ENCODE measurements at regions not wholly inside any gene's neighbourhood (a gene's known extent, or its start where the extent isn't known, plus 50 kb on each side); places are given as distances from the start of the nearest gene placed in this dataset.

- no peak overlapping the region for H2BK12ac ChIP-seq (ENCODE audit: insufficient read length, low read depth, low read length)
- no peak for DNase-seq
- H3K27me3 ChIP-seq (ENCODE audit: insufficient read depth, low read length) = peaks cover 3% of the 10 kb centered on the region; the same call in 1 of the 2 replicates
- no peak overlapping the region for H3K4me3 Mint-ChIP-seq
- no peak overlapping the region for H3K14ac ChIP-seq (ENCODE audit: insufficient read depth, low read length)
- H3K9me3 Mint-ChIP-seq = peaks cover 0 to 3% of the 10 kb centered on the region in 2 experiments; a peak in 2 of 5 replicates
- H4K91ac ChIP-seq (ENCODE audit: insufficient read length, low read depth, low read length) = no peak overlapping the region
- no peaks in the 10 kb centered on the region for H3K23me2 ChIP-seq (ENCODE audit: insufficient read length, low read depth, low read length, poor library complexity, severe bottlenecking)
- H3K27ac ChIP-seq (ENCODE audit: insufficient read length, low read depth, low read length) = no peak overlapping the region
- no peak overlapping the region for H4K5ac ChIP-seq (ENCODE audit: insufficient read length, low read depth, low read length)
- no peak overlapping the region for H2BK120ac ChIP-seq (ENCODE audit: low read depth, low read length, poor library complexity, severe bottlenecking)
- H3K56ac ChIP-seq (ENCODE audit: insufficient read length, low read depth, low read length) = no peak overlapping the region
- no peak overlapping the region for H4K8ac ChIP-seq (replicated peaks; ENCODE audit: insufficient read length, low read depth, low read length)
- H3K9ac ChIP-seq (ENCODE audit: extremely low read depth, insufficient read length, low read length) = no peak overlapping the region
- no peak overlapping the region for H2AFZ ChIP-seq (ENCODE audit: low read length)
- H3K9me3 ChIP-seq (ENCODE audit: control insufficient read depth, low read depth, low read length) = no peaks in the 10 kb centered on the region
- H3K27me3 Mint-ChIP-seq (ENCODE audit: low read depth) = peaks cover 2% of the 10 kb centered on the region
- H3K79me1 ChIP-seq (ENCODE audit: insufficient read depth, low read depth, low read length, poor library complexity, severe bottlenecking) = no peaks in the 10 kb centered on the region
- no peak overlapping the region for H2BK15ac ChIP-seq (ENCODE audit: low read depth, low read length)
- no peak overlapping the region for H2BK20ac ChIP-seq (ENCODE audit: low read depth, low read length, poor library complexity, severe bottlenecking)
- H3K79me2 ChIP-seq (ENCODE audit: insufficient read depth, low read length) = no peaks in the 10 kb centered on the region
- no peak overlapping the region for H2BK5ac ChIP-seq (ENCODE audit: insufficient read length, low read length)
- H3K36me3 Mint-ChIP-seq (ENCODE audit: insufficient read depth in 1 of 3, low read depth in 3 of 3) = peaks cover 0 to 4% (median 0%) of the 10 kb centered on the region in 3 experiments; a peak in 1 of 7 replicates
- no peak overlapping the region for H3T11ph ChIP-seq (ENCODE audit: low read length)
- no peak overlapping the region for H3K4ac ChIP-seq (ENCODE audit: low read depth, low read length)
- H3K4me1 ChIP-seq (ENCODE audit: insufficient read depth, low read length) = peaks cover 4% of the 10 kb centered on the region; the same call in 1 of the 2 replicates
- no peak overlapping the region for H3K18ac ChIP-seq (ENCODE audit: insufficient read length, low read depth, low read length)
- no peak overlapping the region for H3K4me2 ChIP-seq (ENCODE audit: insufficient read depth, insufficient read length, low read length)
- H4K20me1 ChIP-seq (ENCODE audit: control insufficient read depth, insufficient read depth, insufficient read length) = no peaks in the 10 kb centered on the region
- H3K23ac ChIP-seq (ENCODE audit: insufficient read length, low read depth, low read length) = no peak overlapping the region
- no peak overlapping the region for H2AK5ac ChIP-seq (ENCODE audit: insufficient read length, low read length)
- no peak overlapping the region for H3K27ac Mint-ChIP-seq
- TF ChIP-seq, protein P1, sequence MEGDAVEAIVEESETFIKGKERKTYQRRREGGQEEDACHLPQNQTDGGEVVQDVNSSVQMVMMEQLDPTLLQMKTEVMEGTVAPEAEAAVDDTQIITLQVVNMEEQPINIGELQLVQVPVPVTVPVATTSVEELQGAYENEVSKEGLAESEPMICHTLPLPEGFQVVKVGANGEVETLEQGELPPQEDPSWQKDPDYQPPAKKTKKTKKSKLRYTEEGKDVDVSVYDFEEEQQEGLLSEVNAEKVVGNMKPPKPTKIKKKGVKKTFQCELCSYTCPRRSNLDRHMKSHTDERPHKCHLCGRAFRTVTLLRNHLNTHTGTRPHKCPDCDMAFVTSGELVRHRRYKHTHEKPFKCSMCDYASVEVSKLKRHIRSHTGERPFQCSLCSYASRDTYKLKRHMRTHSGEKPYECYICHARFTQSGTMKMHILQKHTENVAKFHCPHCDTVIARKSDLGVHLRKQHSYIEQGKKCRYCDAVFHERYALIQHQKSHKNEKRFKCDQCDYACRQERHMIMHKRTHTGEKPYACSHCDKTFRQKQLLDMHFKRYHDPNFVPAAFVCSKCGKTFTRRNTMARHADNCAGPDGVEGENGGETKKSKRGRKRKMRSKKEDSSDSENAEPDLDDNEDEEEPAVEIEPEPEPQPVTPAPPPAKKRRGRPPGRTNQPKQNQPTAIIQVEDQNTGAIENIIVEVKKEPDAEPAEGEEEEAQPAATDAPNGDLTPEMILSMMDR (conservative IDR thresholded peaks at IDR 0.05) = no peak
- H3K4me1 Mint-ChIP-seq = peaks cover 31 to 39% of the 10 kb centered on the region in 2 experiments
Measured at GRCh38 chr3:23067116-23067515, 136.0 kb upstream of the UBE2E2 start.
